ENCODE measurements at regions not wholly inside any gene's neighbourhood (a gene's known extent, or its start where the extent isn't known, plus 50 kb on each side); places are given as distances from the start of the nearest gene placed in this dataset.

DNA sequence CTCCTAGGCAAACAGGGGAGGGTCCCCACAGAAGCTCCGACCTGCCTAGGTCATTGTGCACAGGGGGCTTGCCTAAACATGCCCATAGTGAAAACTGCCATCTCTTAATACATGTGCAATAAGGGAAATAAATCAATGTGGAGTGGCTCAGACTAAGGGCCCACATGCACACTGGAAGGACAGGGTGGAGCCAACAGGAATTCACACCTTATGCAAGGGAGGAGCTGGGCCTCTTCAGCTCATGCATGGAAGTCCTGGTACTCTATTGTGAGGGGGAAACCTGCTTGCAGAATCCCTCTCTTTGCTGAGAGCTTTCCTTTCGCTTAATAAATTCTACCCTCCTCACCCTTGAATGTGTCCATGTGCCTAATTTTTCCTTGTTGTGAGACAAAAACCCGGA is 815.8 kb downstream of the EFNA5 start:
- no peaks in the 10 kb centered on the region for H3K27me3 ChIP-seq (replicated peaks; ENCODE audit: insufficient read depth)
- TF ChIP-seq POLR2AphosphoS5 (IDR thresholded peaks at IDR 0.05) (no peak), POLR2A (IDR thresholded peaks at IDR 0.05) (no peak), CTCF (IDR thresholded peaks at IDR 0.05) (no peak)
- intact Hi-C loops (cut with DNase I) = no loop called here
- no peak for DNase-seq (ENCODE audit: low spot score)
- no peak overlapping the region for H3K4me3 ChIP-seq
- no peaks in the 10 kb centered on the region for H3K36me3 ChIP-seq
- 81% methylated on average over 3 of the region's 3 CpGs for WGBS
- no peaks in the 10 kb centered on the region for H3K4me1 ChIP-seq (replicated peaks)
- no peaks in the 10 kb centered on the region for H3K9me3 ChIP-seq
- H3K27ac ChIP-seq = no peak overlapping the region

DNA sequence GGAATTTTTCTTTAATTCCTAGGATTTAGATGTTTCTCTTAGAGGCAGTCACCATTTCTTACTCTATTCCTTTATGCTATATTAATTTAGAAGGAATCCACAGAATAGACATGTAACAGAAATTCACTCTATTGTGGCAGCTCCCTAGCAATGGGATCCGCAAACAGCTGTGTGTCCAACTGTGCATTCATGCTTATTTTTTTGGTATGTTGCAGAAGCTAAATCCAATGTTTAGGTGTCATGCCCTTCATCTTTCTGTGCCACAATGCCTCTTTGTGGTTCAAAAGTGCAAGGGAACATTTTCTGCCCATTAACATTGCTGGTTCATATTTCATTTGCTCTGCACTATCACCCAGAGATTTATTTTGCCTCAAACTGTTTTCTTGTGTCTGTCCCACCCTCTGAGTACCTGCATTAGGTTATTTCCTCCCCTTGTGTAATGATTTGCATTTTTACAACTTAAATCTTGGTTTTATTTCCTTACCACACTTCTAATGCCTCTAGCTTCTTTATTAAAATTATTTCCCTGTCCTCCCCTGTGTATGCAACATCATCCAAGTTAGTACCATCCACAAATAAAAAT is 816.5 kb downstream of the EFNA5 start:
- no peak for DNase-seq (ENCODE audit: low spot score)
- 95% methylated on average over 1 of the region's 1 CpG for WGBS
- Histone ChIP-seq H3K4me1 (replicated peaks) (no peaks in the 10 kb centered on the region), H3K36me3 (no peaks in the 10 kb centered on the region), H3K27ac (no peak overlapping the region), H3K27me3 (replicated peaks; ENCODE audit: insufficient read depth) (no peaks in the 10 kb centered on the region), H3K4me3 (no peak overlapping the region), H3K9me3 (no peaks in the 10 kb centered on the region)
- TF ChIP-seq CTCF (IDR thresholded peaks at IDR 0.05) (no peak), POLR2A (IDR thresholded peaks at IDR 0.05) (no peak), POLR2AphosphoS5 (IDR thresholded peaks at IDR 0.05) (no peak)
- intact Hi-C loops (cut with DNase I) = no loop called here

DNA sequence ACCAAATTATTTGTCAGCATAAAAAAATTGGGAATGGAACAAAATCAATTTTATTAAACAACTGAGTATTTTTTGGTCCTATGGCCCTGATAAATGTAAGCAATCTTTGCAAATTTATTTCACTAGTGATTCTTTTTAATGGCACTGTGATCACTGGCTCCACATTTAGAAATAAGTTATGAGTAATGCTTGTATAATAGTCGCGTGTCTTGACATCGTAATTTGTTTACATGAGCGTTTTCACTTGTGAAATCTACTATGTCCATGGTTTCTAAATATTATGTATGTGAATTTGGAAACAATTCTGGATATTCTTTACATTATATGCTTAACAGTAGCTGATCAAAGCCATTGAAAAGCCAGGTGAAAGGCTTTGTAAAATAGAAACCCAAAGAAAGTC is 817.5 kb downstream of the EFNA5 start:
- no peaks in the 10 kb centered on the region for H3K9me3 ChIP-seq
- intact Hi-C loops (cut with DNase I) = no loop called here
- H3K27me3 ChIP-seq (replicated peaks; ENCODE audit: insufficient read depth) = no peaks in the 10 kb centered on the region
- H3K27ac ChIP-seq = no peak overlapping the region
- 88% methylated on average over 4 of the region's 4 CpGs for WGBS
- H3K4me1 ChIP-seq (replicated peaks) = no peaks in the 10 kb centered on the region
- DNase-seq (ENCODE audit: low spot score) = no peak
- TF ChIP-seq CTCF (IDR thresholded peaks at IDR 0.05) = no peak
- TF ChIP-seq POLR2A (IDR thresholded peaks at IDR 0.05) = no peak
- TF ChIP-seq POLR2AphosphoS5 (IDR thresholded peaks at IDR 0.05) = no peak
- no peaks in the 10 kb centered on the region for H3K36me3 ChIP-seq
- no peak overlapping the region for H3K4me3 ChIP-seq

- H3K27ac ChIP-seq = no peak overlapping the region
- 47% methylated on average over 3 of the region's 3 CpGs for WGBS
- no peaks in the 10 kb centered on the region for H3K27me3 ChIP-seq (replicated peaks; ENCODE audit: insufficient read depth)
- H3K9me3 ChIP-seq = no peaks in the 10 kb centered on the region
- TF ChIP-seq POLR2AphosphoS5 (IDR thresholded peaks at IDR 0.05) (no peak), CTCF (IDR thresholded peaks at IDR 0.05) (no peak), POLR2A (IDR thresholded peaks at IDR 0.05) (no peak)
- no peak overlapping the region for H3K4me3 ChIP-seq
- no peaks in the 10 kb centered on the region for H3K36me3 ChIP-seq
- H3K4me1 ChIP-seq (replicated peaks) = no peaks in the 10 kb centered on the region
- DNase-seq (ENCODE audit: low spot score) = no peak
- intact Hi-C loops (cut with DNase I) = no loop called here
Measured at GRCh38 chr5:106849266-106849665, 821.5 kb downstream of the EFNA5 start.

DNA sequence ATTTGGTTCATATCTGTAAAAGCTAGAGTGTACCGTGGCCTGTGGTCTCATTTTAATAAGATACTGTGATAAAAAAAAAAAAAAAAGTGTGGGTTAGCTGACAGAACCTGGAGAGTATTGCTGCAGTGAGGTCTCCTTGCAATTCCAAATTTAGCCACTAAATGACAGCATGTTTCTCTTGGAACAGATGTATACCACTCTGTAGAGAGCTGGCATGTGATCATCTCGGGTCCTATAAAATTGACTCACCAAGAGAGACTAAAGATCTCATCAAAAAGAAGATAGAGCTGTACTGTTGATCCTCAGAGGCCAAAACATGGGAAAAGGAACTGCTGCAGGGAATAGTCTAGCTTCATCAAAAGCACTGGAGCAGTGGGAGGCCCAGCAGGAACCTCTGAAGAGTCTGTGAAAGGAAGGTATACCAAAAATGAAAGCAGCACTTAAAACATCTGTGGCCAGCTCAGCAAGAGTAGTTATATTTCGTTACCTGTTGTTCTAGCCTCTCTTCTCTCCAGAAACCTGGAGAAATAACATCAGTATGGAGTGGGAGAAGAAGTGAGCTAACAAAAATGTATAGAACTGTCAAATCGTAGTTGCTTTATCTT is 826.8 kb downstream of the EFNA5 start:
- no peaks in the 10 kb centered on the region for H3K27me3 ChIP-seq (replicated peaks; ENCODE audit: insufficient read depth)
- no peaks in the 10 kb centered on the region for H3K36me3 ChIP-seq
- H3K4me3 ChIP-seq = no peak overlapping the region
- DNase-seq (ENCODE audit: low spot score) = no peak
- intact Hi-C loops (cut with DNase I) = no loop called here
- no peak for TF ChIP-seq POLR2AphosphoS5 (IDR thresholded peaks at IDR 0.05)
- no peak for TF ChIP-seq CTCF (IDR thresholded peaks at IDR 0.05)
- TF ChIP-seq POLR2A (IDR thresholded peaks at IDR 0.05) = no peak
- no peak overlapping the region for H3K27ac ChIP-seq
- no peaks in the 10 kb centered on the region for H3K4me1 ChIP-seq (replicated peaks)
- 84% methylated on average over 4 of the region's 4 CpGs for WGBS
- H3K9me3 ChIP-seq = no peaks in the 10 kb centered on the region
